ENCODE measurements at regions not wholly inside any gene's neighbourhood (a gene's known extent, or its start where the extent isn't known, plus 50 kb on each side); places are given as distances from the start of the nearest gene placed in this dataset.

GRCh38 chr15:94028121-94028520 is 203.2 kb upstream of the MCTP2 start:
- Histone ChIP-seq H2AK5ac (ENCODE audit: low read depth, low read length) (no peak overlapping the region), H3K4me2 (ENCODE audit: low read depth, low read length) (no peak overlapping the region), H3K79me1 (ENCODE audit: low read depth in 1 of 2, low read length in 2 of 2) (no peaks in the 10 kb centered on the region), H2BK15ac (ENCODE audit: low read depth, low read length) (no peak overlapping the region), H4K91ac (ENCODE audit: insufficient read depth, low read depth, low read length) (no peak overlapping the region), H3K9me3 (ENCODE audit: control insufficient read depth, insufficient read depth, low read length) (peaks cover 10% of the 10 kb centered on the region), H2BK120ac (ENCODE audit: low read depth, low read length) (no peak overlapping the region), H3K27ac (ENCODE audit: insufficient read depth, low read length) (no peak overlapping the region), H3K4me3 (ENCODE audit: insufficient read depth, low read depth, low read length) (no peak overlapping the region), H2BK5ac (ENCODE audit: low read depth, low read length, poor library complexity, severe bottlenecking) (no peak overlapping the region), H3K14ac (replicated peaks; ENCODE audit: low read depth, low read length) (no peak overlapping the region), H3K9ac (ENCODE audit: low read depth, low read length) (no peak overlapping the region), H3K23ac (ENCODE audit: low read depth, low read length) (no peak overlapping the region), H4K20me1 (ENCODE audit: insufficient read depth, low read length) (no peaks in the 10 kb centered on the region), H3K36me3 (ENCODE audit: control insufficient read depth, insufficient read depth, low read length) (no peaks in the 10 kb centered on the region), H2AFZ (replicated peaks; ENCODE audit: low read length, poor library complexity) (no peak overlapping the region), H3K4ac (ENCODE audit: low read depth, low read length) (no peak overlapping the region), H3K18ac (ENCODE audit: low read depth, low read length) (no peak overlapping the region), H3K56ac (ENCODE audit: extremely low read depth, insufficient read depth, low read length) (no peak overlapping the region), H3K27me3 (ENCODE audit: control insufficient read depth, insufficient read depth, low read length) (no peaks in the 10 kb centered on the region), H2AK9ac (replicated peaks; ENCODE audit: low read depth, low read length, poor library complexity) (no peak overlapping the region), H2BK20ac (ENCODE audit: low read depth, low read length) (no peak overlapping the region), H3K9me1 (ENCODE audit: insufficient read depth, low read length) (no peaks in the 10 kb centered on the region), H4K8ac (ENCODE audit: low read depth in 2 of 2, low read length in 2 of 2) (no peak overlapping the region), H4K5ac (ENCODE audit: low read depth, low read length) (no peak overlapping the region), H3K4me1 (ENCODE audit: control insufficient read depth, insufficient read depth, low read length) (no peaks in the 10 kb centered on the region)
- in situ Hi-C loops (cut with MboI; ENCODE audit: low sequenced_read_pairs) (no loop called here), dilution Hi-C loops (cut with HindIII; ENCODE audit: low sequenced_read_pairs, unreplicated experiment) (no loop called here), intact Hi-C loops (cut with micrococcal nuclease) (no loop called here)
- POLR2A ChIA-PET (ENCODE audit: unreplicated experiment), result no interaction called here
- BruUV-seq (replicated peaks), result no TSS peak
- CTCF ChIA-PET, result no interaction called here
- TF ChIP-seq CHD1 (IDR thresholded peaks at IDR 0.05; ENCODE audit: low read depth, low read length) (no peak), MAFK (IDR thresholded peaks at IDR 0.05; ENCODE audit: low read depth, low read length) (no peak), CEBPB (IDR thresholded peaks at IDR 0.05; ENCODE audit: low read depth, low read length) (no peak), BHLHE40 (IDR thresholded peaks at IDR 0.05; ENCODE audit: low read depth, low read length) (no peak), MXI1 (IDR thresholded peaks at IDR 0.05; ENCODE audit: borderline replicate concordance, low read depth, low read length) (no peak), NFE2L2 (IDR thresholded peaks at IDR 0.05; ENCODE audit: low read depth, low read length) (no peak), FOS (IDR thresholded peaks at IDR 0.05; ENCODE audit: low read depth, low read length) (no peak), RFX5 (IDR thresholded peaks at IDR 0.05; ENCODE audit: low read depth, low read length) (no peak), CTCF (conservative IDR thresholded peaks at IDR 0.05; ENCODE audit: low read depth, low read length) (no peak), MAZ (IDR thresholded peaks at IDR 0.05; ENCODE audit: borderline replicate concordance, low read depth, low read length) (no peak), USF2 (IDR thresholded peaks at IDR 0.05; ENCODE audit: low read depth, low read length) (no peak), RCOR1 (IDR thresholded peaks at IDR 0.05; ENCODE audit: insufficient replicate concordance, low read length) (no peak), ELK1 (IDR thresholded peaks at IDR 0.05; ENCODE audit: borderline replicate concordance, low read depth, low read length) (no peak), SMC3 (IDR thresholded peaks at IDR 0.05; ENCODE audit: low read depth, low read length) (no peak), POLR2A (IDR thresholded peaks at IDR 0.05; ENCODE audit: low read depth, low read length) (no peak), RAD21 (IDR thresholded peaks at IDR 0.05; ENCODE audit: low read length) (no peak)
- ATAC-seq (ENCODE audit: low read depth) (no peak), DNase-seq (no peak)
- 21% methylated on average over 2 of the region's 3 CpGs; no CpG with 5 or more reads in 1 of the 2 experiments for WGBS, 2 experiments (ENCODE audit: extremely low coverage in 2 of 2, insufficient read length in 1 of 2)
